Esophagus muscularis mucosa (tissue), 4 donors: ENCODE measurements at regions not wholly inside any gene's neighbourhood (a gene's known extent, or its start where the extent isn't known, plus 50 kb on each side); places are given as distances from the start of the nearest gene placed in this dataset.

ENCODE experiments used
- CTCF ChIP-seq, 3 experiments: fragments of 200-600 bp in 2 of 3; fragments of 450-650 bp in 1 of 3; sonication (generic) in 2 of 3; IDR thresholded peaks; one replicate each; pipeline ENCODE4 v1.5.1; 2017 to 2019; ENCODE audit warnings: antibody characterized with exemption in 3 of 3, mild to moderate bottlenecking in 2 of 3, moderate library complexity in 1 of 3
- EP300 ChIP-seq: sonication (generic); formaldehyde crosslinking; IDR thresholded peaks from one replicate; pipeline ENCODE4 v1.6.1; 2017; ENCODE audit warnings: antibody characterized with exemption
- POLR2A ChIP-seq: fragments of 450-650 bp; IDR thresholded peaks from one replicate; pipeline ENCODE4 v1.6.1; 2017; ENCODE audit warnings: antibody characterized with exemption, moderate library complexity, mild to moderate bottlenecking, low read depth
- POLR2AphosphoS5 ChIP-seq, 2 donors: sonication (generic); formaldehyde crosslinking; IDR thresholded peaks; one replicate each; pipeline ENCODE4 v1.6.1; 2017; ENCODE audit warnings: antibody characterized with exemption in 2 of 2

GRCh38 chr11:70021586-70021985 lies 56.5 kb upstream of the ANO1 start:
- TF ChIP-seq POLR2A (no peak), CTCF (IDR thresholded peaks at IDR 0.05) (no peak), EP300 (no peak), POLR2AphosphoS5 (IDR thresholded peaks at IDR 0.05) (no peak)
